ENCODE measurements at regions not wholly inside any gene's neighbourhood (a gene's known extent, or its start where the extent isn't known, plus 50 kb on each side); places are given as distances from the start of the nearest gene placed in this dataset.

- no peak for DNase-seq
These were observed 138.9 kb upstream of the COL8A1 start for GRCh38 chr3:99499235-99500158.

- no peak for DNase-seq
These were observed 139.7 kb upstream of the COL8A1 start for GRCh38 chr3:99498550-99499234.

GRCh38 chr3:99487894-99488293, 150.5 kb upstream of the COL8A1 start:
- no peak for DNase-seq

- no peak for DNase-seq
These were observed 153.1 kb upstream of the COL8A1 start for GRCh38 chr3:99485286-99485685.

GRCh38 chr3:99484871-99485270, 153.5 kb upstream of the COL8A1 start:
- DNase-seq: no peak

- DNase-seq: no peak
These were observed 154.6 kb upstream of the COL8A1 start for GRCh38 chr3:99483841-99484240.

GRCh38 chr3:99482191-99482590, 156.2 kb upstream of the COL8A1 start:
- DNase-seq: no peak

- no peak for DNase-seq
These were observed 156.8 kb upstream of the COL8A1 start for GRCh38 chr3:99481561-99481960.

- no peak for DNase-seq
These were observed 158.6 kb upstream of the COL8A1 start for GRCh38 chr3:99479768-99480167.

- DNase-seq: no peak
These were observed 160.7 kb upstream of the COL8A1 start for GRCh38 chr3:99477650-99478049.

- DNase-seq: no peak
These were observed 163.2 kb upstream of the COL8A1 start for GRCh38 chr3:99475229-99475628.

GRCh38 chr3:99474776-99475175, 163.6 kb upstream of the COL8A1 start:
- no peak for DNase-seq

GRCh38 chr3:99473321-99473751, 165.1 kb upstream of the COL8A1 start:
- DNase-seq: no peak

GRCh38 chr3:99472385-99472784, 166.0 kb upstream of the COL8A1 start:
- no peak for DNase-seq

- DNase-seq: no peak
These were observed 166.8 kb upstream of the COL8A1 start for GRCh38 chr3:99471353-99472323.

- no peak for DNase-seq
These were observed 167.6 kb upstream of the COL8A1 start for GRCh38 chr3:99470841-99471240.

- DNase-seq: no peak
These were observed 169.5 kb upstream of the COL8A1 start for GRCh38 chr3:99468918-99469317.

GRCh38 chr3:99467420-99467819, 171.0 kb upstream of the COL8A1 start:
- DNase-seq: no peak

GRCh38 chr3:99466331-99466730, 172.1 kb upstream of the COL8A1 start:
- DNase-seq: no peak

GRCh38 chr3:99458013-99458412, 180.4 kb upstream of the COL8A1 start:
- DNase-seq: no peak

- DNase-seq: no peak
These were observed 195.8 kb upstream of the COL8A1 start for GRCh38 chr3:99442599-99442998.

- DNase-seq: no peak
These were observed 198.5 kb upstream of the COL8A1 start for GRCh38 chr3:99439892-99440291.

GRCh38 chr3:99434190-99434589, 204.2 kb upstream of the COL8A1 start:
- no peak for DNase-seq
